NOMO-1 (cell line): ENCODE measurements at regions not wholly inside any gene's neighbourhood (a gene's known extent, or its start where the extent isn't known, plus 50 kb on each side); places are given as distances from the start of the nearest gene placed in this dataset.
"Not testable (repeated sequence)": the region's sequence is repeated elsewhere in the genome, so short reads cannot be mapped to it uniquely, and the experiment has no call there.

Experiments
- DNase-seq, 2 experiments: peaks; one replicate each; lab custom pipeline; 2025; ENCODE audit not compliant: unreplicated experiment in 2 of 2; lab: John Stamatoyannopoulos, UW

GRCh38 chr6:77010931-77011542 lies 452.3 kb downstream of the HTR1B start:
- no peak for DNase-seq

DNA sequence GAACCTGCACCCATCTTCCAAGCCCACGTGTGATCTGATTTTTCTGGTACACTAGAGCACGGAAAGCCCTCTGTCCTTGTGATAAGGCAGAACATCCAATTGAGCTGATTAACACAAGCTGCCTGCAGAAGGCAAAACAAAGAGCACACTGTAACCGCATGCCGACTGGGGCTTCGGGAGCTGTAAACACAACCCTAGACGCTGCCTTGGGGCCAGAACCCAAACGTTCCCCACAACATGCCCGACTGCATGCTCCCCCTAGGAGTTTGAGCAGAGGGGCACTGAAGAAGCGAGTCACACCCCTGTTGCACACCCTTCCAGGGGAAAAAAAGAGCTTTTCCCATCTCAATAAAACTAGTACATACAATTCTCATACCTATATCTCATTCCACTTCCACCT lies 470.7 kb downstream of the HTR1B start:
- DNase-seq, result no peak

DNA sequence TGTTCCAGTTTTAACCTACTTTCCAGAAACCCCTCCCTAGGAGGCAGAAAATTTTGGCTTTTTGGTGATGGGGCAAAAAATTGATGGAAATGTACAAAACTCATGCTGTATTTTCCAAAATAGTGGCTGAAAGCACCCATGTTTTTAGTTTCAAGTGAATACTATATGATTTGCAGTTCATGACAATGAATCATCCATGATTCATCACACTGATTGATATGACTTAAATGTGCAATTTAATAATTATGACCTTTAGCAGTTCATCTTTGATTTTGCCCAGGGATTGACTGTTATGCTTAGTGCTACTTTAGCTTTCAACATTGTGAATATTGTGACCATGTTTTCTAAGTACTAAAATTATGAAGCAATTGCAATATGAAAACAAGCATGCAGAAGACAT lies 478.7 kb downstream of the HTR1B start:
- DNase-seq, result no peak

GRCh38 chr6:76982476-76983199 lies 480.7 kb downstream of the HTR1B start:
- DNase-seq, result no peak

GRCh38 chr6:76972474-76972873 lies 490.8 kb downstream of the HTR1B start:
- no peak for DNase-seq

- not testable (repeated sequence) for DNase-seq
These were observed 504.1 kb downstream of the HTR1B start for GRCh38 chr6:76959177-76959576.

- no peak for DNase-seq
These were observed 520.9 kb downstream of the HTR1B start for GRCh38 chr6:76942203-76942966.

DNA sequence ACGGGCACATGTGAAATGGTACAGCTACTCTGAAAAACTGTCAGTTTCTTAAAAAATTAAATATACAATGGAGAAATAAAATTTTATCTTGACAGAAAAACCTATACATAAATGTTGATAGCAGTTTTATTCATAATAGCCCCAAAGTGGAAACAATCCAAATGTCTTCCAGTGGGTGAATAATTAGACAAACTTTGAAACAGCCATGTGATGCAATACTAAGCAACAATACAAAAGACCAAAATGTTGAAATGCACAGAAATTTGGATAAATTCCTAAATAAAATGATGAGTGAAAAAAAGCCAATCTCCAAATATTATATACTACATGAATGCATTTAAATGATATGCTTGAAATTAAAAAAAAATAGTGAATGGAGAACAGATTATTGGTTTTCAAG lies 523.1 kb downstream of the HTR1B start:
- DNase-seq, result no peak

DNA sequence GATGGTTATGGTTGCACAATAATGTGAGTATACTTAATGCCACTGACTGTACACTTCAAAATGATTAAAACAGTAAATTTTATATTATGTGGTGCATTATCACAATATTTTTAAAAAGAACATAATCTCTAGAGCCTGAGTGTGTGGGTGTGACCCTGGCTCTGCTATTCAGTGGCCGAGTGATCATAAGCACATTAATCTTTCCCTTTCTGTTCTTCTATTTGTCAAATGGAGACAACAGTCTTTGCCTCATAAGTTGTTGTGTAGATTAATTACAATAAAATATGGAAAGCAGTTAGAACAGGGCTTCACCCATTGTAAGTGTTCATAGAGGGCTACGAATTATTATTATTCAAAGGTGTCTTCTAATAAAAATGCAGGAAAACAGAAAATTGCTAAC lies 548.6 kb downstream of the HTR1B start:
- no peak for DNase-seq

- not testable (repeated sequence) for DNase-seq
These were observed 557.8 kb downstream of the HTR1B start for GRCh38 chr6:76905541-76905940.

- no peak for DNase-seq
These were observed 570.7 kb downstream of the HTR1B start for GRCh38 chr6:76892542-76892941.

- no peak for DNase-seq
These were observed 574.9 kb downstream of the HTR1B start for GRCh38 chr6:76888351-76888750.

DNA sequence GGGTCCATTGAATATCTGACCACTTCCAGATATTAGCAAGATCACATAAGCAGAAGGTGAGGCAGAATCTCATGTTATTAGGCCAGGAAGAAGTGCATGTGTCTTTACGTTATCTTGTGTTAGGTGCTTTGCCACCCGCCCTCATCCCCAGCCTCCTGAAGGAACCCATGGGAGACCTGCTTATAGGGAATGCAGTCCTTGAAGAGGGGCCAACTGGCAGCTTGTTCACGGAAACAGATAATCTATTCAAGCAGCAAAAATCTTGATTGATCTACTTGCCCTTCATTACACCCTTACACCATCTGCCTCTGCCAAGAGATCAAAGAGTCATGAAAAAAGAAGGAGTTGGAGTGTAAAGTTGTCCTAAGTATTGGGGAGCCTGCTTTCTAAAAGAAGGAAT lies 576.4 kb downstream of the HTR1B start:
- DNase-seq, result no peak

- no peak for DNase-seq
These were observed 577.4 kb downstream of the HTR1B start for GRCh38 chr6:76885861-76886301.

DNA sequence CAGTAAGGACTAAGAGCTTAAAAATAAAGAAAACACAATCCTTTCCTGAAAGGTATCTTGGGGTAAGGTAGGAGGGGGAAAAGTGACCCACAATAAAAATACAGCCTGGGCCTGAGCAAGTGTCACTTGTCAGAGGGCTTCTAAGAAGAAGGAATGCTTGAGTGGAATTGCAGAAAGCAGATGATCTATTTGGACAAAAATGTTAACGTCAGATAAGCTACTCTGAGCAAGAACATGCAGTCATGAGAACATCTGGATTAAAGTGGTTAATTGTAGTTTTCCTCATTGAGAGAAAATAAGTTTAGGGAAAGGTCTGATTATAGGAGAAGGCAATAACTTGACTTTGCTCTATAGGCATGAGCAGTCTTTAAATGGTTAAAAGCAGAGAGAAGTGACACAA lies 581.9 kb downstream of the HTR1B start:
- DNase-seq, result no peak

GRCh38 chr6:76876922-76877553 lies 586.3 kb downstream of the HTR1B start:
- no peak for DNase-seq

- not testable (repeated sequence) for DNase-seq
These were observed 586.9 kb downstream of the HTR1B start for GRCh38 chr6:76876430-76876829.

DNA sequence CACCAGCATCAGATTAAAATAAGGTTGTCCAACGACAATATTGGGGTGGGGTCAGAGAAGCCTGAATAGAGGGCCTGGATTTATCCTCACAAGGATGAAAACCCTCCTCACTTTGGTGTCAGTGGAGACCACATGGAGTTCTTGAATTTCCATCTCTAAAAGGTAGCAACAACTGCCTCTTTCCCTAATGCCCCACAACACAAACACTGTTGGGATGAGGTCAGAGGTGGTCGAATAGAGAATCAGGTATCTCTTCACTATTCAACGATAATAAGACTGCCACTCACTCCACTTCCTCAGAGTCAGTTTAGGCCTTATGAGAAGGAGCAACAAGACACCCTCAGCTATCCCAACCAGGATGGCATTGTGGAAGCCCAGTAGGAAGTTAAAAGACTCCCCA lies 596.1 kb downstream of the HTR1B start:
- DNase-seq, result no peak

- no peak for DNase-seq
These were observed 597.0 kb downstream of the HTR1B start for GRCh38 chr6:76866091-76866915.

DNA sequence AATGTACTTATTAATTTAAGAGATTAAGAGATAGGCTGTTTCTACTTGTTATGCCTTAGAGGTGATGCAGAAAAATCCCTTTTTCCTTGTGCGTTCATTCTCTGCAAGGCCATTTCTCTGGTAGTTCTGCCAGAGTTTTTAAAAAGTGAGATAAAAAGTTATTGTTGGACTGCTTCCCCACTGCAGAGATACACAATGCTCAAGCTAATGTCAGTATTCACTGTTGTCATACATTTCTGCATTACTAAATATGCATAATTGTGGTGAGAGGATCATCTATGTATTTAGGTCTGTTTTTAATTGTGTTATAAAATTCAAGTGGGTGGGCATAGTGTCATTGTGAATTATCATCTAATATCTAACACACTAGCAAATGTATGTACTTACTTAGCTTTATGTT lies 600.4 kb downstream of the HTR1B start:
- DNase-seq, result no peak
